SU-DHL-6 (cell line): ENCODE measurements at regions not wholly inside any gene's neighbourhood (a gene's known extent, or its start where the extent isn't known, plus 50 kb on each side); places are given as distances from the start of the nearest gene placed in this dataset.
"Not testable (repeated sequence)": the region's sequence is repeated elsewhere in the genome, so short reads cannot be mapped to it uniquely, and the experiment has no call there.

Experiments
- H2AFZ ChIP-seq: fragments of 200-600 bp; sonication (generic); 2 replicates; pipeline ENCODE4 v1.6.1; 2014; ENCODE audit warnings: low read depth, mild to moderate bottlenecking, moderate library complexity, mixed read lengths, antibody characterized with exemption, low read length; ENCODE audit not compliant: severe bottlenecking
- H3F3A ChIP-seq: fragments of 200-600 bp; shearing (Covaris generic); 2 replicates; pipeline ENCODE4 v1.6.0; 2016; ENCODE audit warnings: antibody characterized with exemption, mild to moderate bottlenecking; ENCODE audit not compliant: insufficient read depth
- H3K27ac ChIP-seq: fragments of 200-600 bp; sonication (generic); 2 replicates; pipeline ENCODE4 v1.5.1; 2016; ENCODE audit warnings: low read depth, mild to moderate bottlenecking, low read length, moderate library complexity, mixed read lengths
- H3K27me3 ChIP-seq: fragments of 200-600 bp; sonication (generic), shearing (Covaris generic); 2 replicates; pipeline ENCODE4 v1.6.0; 2014; ENCODE audit warnings: mild to moderate bottlenecking, low read length
- H3K36me3 ChIP-seq: fragments of 200-600 bp; sonication (generic); 2 replicates; pipeline ENCODE4 v1.6.1; 2014; ENCODE audit warnings: mild to moderate bottlenecking, low read length, mixed read lengths
- H3K4me2 ChIP-seq: fragments of 300-600, 200-600 bp; shearing (Covaris generic), sonication (generic); 2 replicates; pipeline ENCODE4 v1.6.0; 2014; ENCODE audit warnings: low read length, low read depth, mild to moderate bottlenecking; ENCODE audit not compliant: poor library complexity, severe bottlenecking
- H3K4me3 ChIP-seq: fragments of 200-600 bp; sonication (generic); 2 replicates; pipeline ENCODE4 v1.5.1; 2014; ENCODE audit warnings: antibody characterized with exemption, low read length, mild to moderate bottlenecking, mixed read lengths; ENCODE audit not compliant: insufficient read depth, poor library complexity, severe bottlenecking
- H3K79me2 ChIP-seq: fragments of 200-600 bp; sonication (generic); 2 replicates; pipeline ENCODE4 v1.6.1; 2014; ENCODE audit warnings: mild to moderate bottlenecking, low read length, moderate library complexity; ENCODE audit not compliant: insufficient read depth
- H3K9ac ChIP-seq: fragments of 200-600 bp; sonication (generic); 2 replicates; pipeline ENCODE4 v1.7.0; 2014; ENCODE audit warnings: mild to moderate bottlenecking, low read length
- H3K9me2 ChIP-seq: fragments of 200-600 bp; sonication (generic); replicated peaks from 2 replicates; pipeline ENCODE4 v1.6.1; 2014; ENCODE audit warnings: low read length; ENCODE audit not compliant: insufficient read depth
- H3K9me3 ChIP-seq: fragments of 200-600 bp; sonication (generic); 2 replicates; pipeline ENCODE4 v1.6.1; 2014; ENCODE audit warnings: low read length, mixed read lengths; ENCODE audit not compliant: insufficient read depth
- H4K20me1 ChIP-seq: fragments of 200-600 bp; sonication (generic); 2 replicates; pipeline ENCODE4 v1.6.1; 2014; ENCODE audit warnings: low read depth, mild to moderate bottlenecking, antibody characterized with exemption, low read length, moderate library complexity, mixed read lengths
- EZH2phosphoT487 ChIP-seq: fragments of 200-600 bp; sonication (generic), shearing (Covaris generic); conservative IDR thresholded peaks from 2 replicates; pipeline ENCODE4 v1.6.1; 2018; ENCODE audit warnings: mild to moderate bottlenecking, antibody characterized with exemption, low read length, moderate library complexity, mixed read lengths
- TF ChIP-seq, protein P1 (sequence below): fragments of 200-600 bp; sonication (generic); IDR thresholded peaks from one replicate; pipeline ENCODE4 v1.5.1; 2017; ENCODE audit warnings: antibody characterized with exemption, mild to moderate bottlenecking, low read length, moderate library complexity; ENCODE audit not compliant: insufficient read depth, poor library complexity, severe bottlenecking

DNA sequence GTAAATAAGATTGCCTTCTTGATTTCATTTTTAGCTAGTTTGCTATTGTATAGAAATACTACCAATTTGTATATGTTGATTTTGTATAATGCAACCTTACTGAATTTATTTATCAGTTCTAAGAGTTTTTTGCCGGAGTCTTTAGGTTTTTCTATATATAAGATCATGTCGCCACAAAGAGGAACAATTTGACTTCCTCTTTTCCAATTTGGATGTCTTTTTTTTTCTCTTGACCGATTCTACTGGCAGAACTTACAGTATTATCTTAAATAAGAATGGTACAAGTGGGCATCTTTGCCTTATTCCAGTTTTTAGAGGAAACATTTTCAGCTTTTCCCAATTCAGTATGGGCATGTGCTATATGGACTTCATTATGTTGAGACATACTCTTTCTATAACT is 624.7 kb upstream of the ACO1 start:
- Histone ChIP-seq H3K4me3 (no peak overlapping the region), H3K27ac (no peak overlapping the region), H3K9me3 (no peaks in the 10 kb centered on the region), H3K4me2 (no peak overlapping the region), H2AFZ (no peak overlapping the region), H3K9me2 (no peaks in the 10 kb centered on the region), H3K79me2 (no peaks in the 10 kb centered on the region), H3K27me3 (no peaks in the 10 kb centered on the region), H3F3A (no peaks in the 10 kb centered on the region), H3K36me3 (no peaks in the 10 kb centered on the region), H3K9ac (no peak overlapping the region), H4K20me1 (no peaks in the 10 kb centered on the region)
- TF ChIP-seq EZH2phosphoT487, result no peak
- TF ChIP-seq, protein P1, sequence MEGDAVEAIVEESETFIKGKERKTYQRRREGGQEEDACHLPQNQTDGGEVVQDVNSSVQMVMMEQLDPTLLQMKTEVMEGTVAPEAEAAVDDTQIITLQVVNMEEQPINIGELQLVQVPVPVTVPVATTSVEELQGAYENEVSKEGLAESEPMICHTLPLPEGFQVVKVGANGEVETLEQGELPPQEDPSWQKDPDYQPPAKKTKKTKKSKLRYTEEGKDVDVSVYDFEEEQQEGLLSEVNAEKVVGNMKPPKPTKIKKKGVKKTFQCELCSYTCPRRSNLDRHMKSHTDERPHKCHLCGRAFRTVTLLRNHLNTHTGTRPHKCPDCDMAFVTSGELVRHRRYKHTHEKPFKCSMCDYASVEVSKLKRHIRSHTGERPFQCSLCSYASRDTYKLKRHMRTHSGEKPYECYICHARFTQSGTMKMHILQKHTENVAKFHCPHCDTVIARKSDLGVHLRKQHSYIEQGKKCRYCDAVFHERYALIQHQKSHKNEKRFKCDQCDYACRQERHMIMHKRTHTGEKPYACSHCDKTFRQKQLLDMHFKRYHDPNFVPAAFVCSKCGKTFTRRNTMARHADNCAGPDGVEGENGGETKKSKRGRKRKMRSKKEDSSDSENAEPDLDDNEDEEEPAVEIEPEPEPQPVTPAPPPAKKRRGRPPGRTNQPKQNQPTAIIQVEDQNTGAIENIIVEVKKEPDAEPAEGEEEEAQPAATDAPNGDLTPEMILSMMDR, result no peak

DNA sequence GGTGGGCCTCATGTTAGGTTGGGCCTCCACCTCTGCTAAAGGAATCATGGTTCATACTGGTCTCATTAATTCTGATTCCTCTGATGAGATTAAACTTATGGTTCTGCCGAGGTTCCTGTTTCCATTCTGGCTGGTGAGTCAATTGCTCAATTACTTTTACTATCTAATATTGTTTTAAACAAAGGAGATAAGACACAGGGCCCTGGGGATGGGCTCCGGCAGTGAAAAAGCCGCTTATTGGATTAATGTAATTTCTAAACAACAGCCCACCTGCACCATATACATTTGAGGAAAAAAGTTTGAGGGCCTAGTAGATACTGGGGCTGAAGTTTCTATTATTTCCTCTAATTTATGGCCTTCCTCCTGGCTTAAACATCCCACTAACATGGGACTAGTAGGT is 610.4 kb upstream of the ACO1 start:
- H4K20me1 ChIP-seq, H3K27ac ChIP-seq, H3K9me3 ChIP-seq, H3K27me3 ChIP-seq, H3F3A ChIP-seq, H3K4me2 ChIP-seq, H3K79me2 ChIP-seq, H3K9me2 ChIP-seq, H2AFZ ChIP-seq, H3K9ac ChIP-seq, H3K4me3 ChIP-seq, H3K36me3 ChIP-seq: not testable (repeated sequence)

DNA sequence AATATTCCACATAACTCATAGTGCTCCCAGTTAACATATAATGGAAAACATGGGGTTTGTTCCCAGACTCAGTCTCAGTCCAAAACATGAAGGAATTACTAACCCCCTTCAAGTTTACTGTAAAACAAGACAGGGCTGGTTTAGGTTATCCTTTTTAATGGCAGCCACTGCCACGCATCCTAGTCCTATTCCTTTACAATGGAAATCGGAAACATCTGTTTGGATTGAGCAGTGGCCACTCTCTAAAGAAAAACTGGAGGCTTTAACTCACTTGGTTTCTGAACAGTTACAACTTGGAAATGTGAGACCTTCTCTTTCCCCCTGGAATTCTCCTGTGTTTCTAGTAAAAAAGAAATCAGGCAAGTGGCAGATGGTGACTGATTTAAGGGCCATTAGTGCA is 609.9 kb upstream of the ACO1 start:
- Histone ChIP-seq H3K9me3 (peaks cover 2% of the 10 kb centered on the region; the same call in 1 of the 2 replicates), H3K4me3 (no peak overlapping the region), H4K20me1 (no peaks in the 10 kb centered on the region), H3F3A (no peaks in the 10 kb centered on the region), H3K27me3 (no peaks in the 10 kb centered on the region), H2AFZ (no peak overlapping the region), H3K79me2 (no peaks in the 10 kb centered on the region), H3K9ac (no peak overlapping the region), H3K27ac (no peak overlapping the region), H3K4me2 (no peak overlapping the region), H3K36me3 (no peaks in the 10 kb centered on the region), H3K9me2 (no peaks in the 10 kb centered on the region)
- TF ChIP-seq, protein P1, result no peak
- no peak for TF ChIP-seq EZH2phosphoT487

DNA sequence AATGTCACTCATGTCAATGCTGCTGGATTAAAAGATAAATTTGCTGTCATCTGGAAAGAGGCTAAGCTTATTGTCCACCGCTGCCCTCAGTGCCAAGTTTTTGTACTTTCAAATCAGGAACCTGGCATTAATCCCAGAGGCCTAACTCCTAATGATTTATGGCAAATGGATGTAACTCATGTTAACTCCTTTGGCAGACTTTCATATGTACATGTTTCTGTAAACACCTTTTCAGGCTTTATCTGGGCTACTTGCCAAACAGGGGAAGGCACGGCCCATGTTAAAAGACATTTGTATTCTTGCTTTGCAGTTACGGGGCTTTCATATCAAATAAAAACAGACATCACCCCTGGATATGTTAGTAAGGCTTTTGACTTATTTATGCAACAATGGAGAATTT is 608.0 kb upstream of the ACO1 start:
- Histone ChIP-seq H3K36me3 (no peaks in the 10 kb centered on the region), H4K20me1 (no peaks in the 10 kb centered on the region), H3K9me2 (no peaks in the 10 kb centered on the region), H3K27me3 (no peaks in the 10 kb centered on the region), H3K9me3 (peaks cover 18% of the 10 kb centered on the region; the same call in 1 of the 2 replicates), H3K79me2 (no peaks in the 10 kb centered on the region), H3F3A (no peaks in the 10 kb centered on the region), H3K27ac (no peak overlapping the region), H3K4me2 (no peak overlapping the region), H2AFZ (no peak overlapping the region), H3K4me3 (no peak overlapping the region), H3K9ac (no peak overlapping the region)
- TF ChIP-seq, protein P1, result no peak
- TF ChIP-seq EZH2phosphoT487, result no peak
